Activated T-helper 17 cell treated with anti-CD3 and anti-CD28 coated beads, Interleukin-2, amount 50 U/mL, for 72 hours (primary cell): ENCODE measurements at regions not wholly inside any gene's neighbourhood (a gene's known extent, or its start where the extent isn't known, plus 50 kb on each side); places are given as distances from the start of the nearest gene placed in this dataset.
A peak's percentile ranks its signal among the peaks of the same experiment; 100 is the strongest.
"Not testable (repeated sequence)": the region's sequence is repeated elsewhere in the genome, so short reads cannot be mapped to it uniquely, and the experiment has no call there.

Source experiments
- ATAC-seq: fragments of 150-1000 bp; cut with Tn5 transposase; replicated peaks from 2 replicates; pipeline ENCODE4 v1.10.0; 2021; ENCODE audit warnings: mild to moderate bottlenecking, moderate library complexity
- H3K27ac Mint-ChIP-seq: one replicate; pipeline ENCODE4 v1.8.0; 2022; ENCODE audit warnings: mixed read lengths
- H3K27me3 Mint-ChIP-seq: one replicate; pipeline ENCODE4 v1.8.0; 2022; ENCODE audit warnings: mixed read lengths
- H3K36me3 Mint-ChIP-seq: one replicate; pipeline ENCODE4 v1.8.0; 2022; ENCODE audit warnings: low read depth, mild to moderate bottlenecking, mixed read lengths
- H3K4me1 Mint-ChIP-seq: one replicate; pipeline ENCODE4 v1.8.0; 2022; ENCODE audit warnings: mixed read lengths
- H3K4me3 Mint-ChIP-seq: one replicate; pipeline ENCODE4 v1.8.0; 2022; ENCODE audit warnings: mild to moderate bottlenecking, mixed read lengths
- H3K9me3 Mint-ChIP-seq: one replicate; pipeline ENCODE4 v1.8.0; 2022; ENCODE audit warnings: mixed read lengths

GRCh38 chr20:50446351-50447101 is 63.7 kb upstream of the PTPN1 start:
- ATAC-seq: no peak
- no peaks in the 10 kb centered on the region for H3K36me3 Mint-ChIP-seq
- H3K4me1 Mint-ChIP-seq: peaks cover 5% of the 10 kb centered on the region
- H3K4me3 Mint-ChIP-seq: no peak overlapping the region
- H3K27me3 Mint-ChIP-seq: peaks cover 27% of the 10 kb centered on the region
- H3K9me3 Mint-ChIP-seq: no peaks in the 10 kb centered on the region
- H3K27ac Mint-ChIP-seq: no peak overlapping the region

GRCh38 chr20:50447102-50447804 is 62.9 kb upstream of the PTPN1 start:
- Mint-ChIP-seq H3K4me3 (no peak overlapping the region), H3K27ac (no peak overlapping the region), H3K4me1 (peaks cover 5% of the 10 kb centered on the region), H3K9me3 (no peaks in the 10 kb centered on the region), H3K36me3 (no peaks in the 10 kb centered on the region), H3K27me3 (peaks cover 31% of the 10 kb centered on the region)
- no peak for ATAC-seq

- Mint-ChIP-seq H3K27ac (no peak overlapping the region), H3K4me1 (peaks cover 5% of the 10 kb centered on the region), H3K9me3 (no peaks in the 10 kb centered on the region), H3K36me3 (no peaks in the 10 kb centered on the region), H3K27me3 (peaks cover 31% of the 10 kb centered on the region), H3K4me3 (no peak overlapping the region)
- no peak for ATAC-seq
Measured at GRCh38 chr20:50447817-50448216, 62.4 kb upstream of the PTPN1 start.

GRCh38 chr20:50448625-50449403 is 61.4 kb upstream of the PTPN1 start:
- H3K9me3 Mint-ChIP-seq, ATAC-seq, H3K4me3 Mint-ChIP-seq, H3K27ac Mint-ChIP-seq, H3K4me1 Mint-ChIP-seq, H3K36me3 Mint-ChIP-seq: not testable (repeated sequence)
- peaks cover 34% of the 10 kb centered on the region for H3K27me3 Mint-ChIP-seq

GRCh38 chr20:50449738-50450492 is 60.3 kb upstream of the PTPN1 start:
- no peak overlapping the region for H3K4me3 Mint-ChIP-seq
- peaks cover 39% of the 10 kb centered on the region for H3K27me3 Mint-ChIP-seq
- H3K36me3 Mint-ChIP-seq: no peaks in the 10 kb centered on the region
- no peak overlapping the region for H3K27ac Mint-ChIP-seq
- no peaks in the 10 kb centered on the region for H3K9me3 Mint-ChIP-seq
- ATAC-seq: peak; percentile 80
- H3K4me1 Mint-ChIP-seq: peaks cover 5% of the 10 kb centered on the region

- Mint-ChIP-seq H3K27ac (no peak overlapping the region), H3K9me3 (no peaks in the 10 kb centered on the region), H3K4me3 (no peak overlapping the region), H3K27me3 (peaks cover 40% of the 10 kb centered on the region), H3K4me1 (peaks cover 5% of the 10 kb centered on the region), H3K36me3 (no peaks in the 10 kb centered on the region)
- ATAC-seq: no peak
Measured at GRCh38 chr20:50450493-50450826, 59.7 kb upstream of the PTPN1 start.

GRCh38 chr20:50450881-50451752 is 59.1 kb upstream of the PTPN1 start:
- ATAC-seq: peak; percentile 45
- H3K36me3 Mint-ChIP-seq: no peaks in the 10 kb centered on the region
- H3K4me3 Mint-ChIP-seq: no peak overlapping the region
- peaks cover 40% of the 10 kb centered on the region for H3K27me3 Mint-ChIP-seq
- H3K4me1 Mint-ChIP-seq: peaks cover 5% of the 10 kb centered on the region
- no peak overlapping the region for H3K27ac Mint-ChIP-seq
- H3K9me3 Mint-ChIP-seq: no peaks in the 10 kb centered on the region

- not testable (repeated sequence) for H3K4me3 Mint-ChIP-seq, H3K4me1 Mint-ChIP-seq, H3K9me3 Mint-ChIP-seq, ATAC-seq, H3K36me3 Mint-ChIP-seq, H3K27ac Mint-ChIP-seq
- H3K27me3 Mint-ChIP-seq: peaks cover 46% of the 10 kb centered on the region
Measured at GRCh38 chr20:50451792-50452425, 58.3 kb upstream of the PTPN1 start.

- no peaks in the 10 kb centered on the region for H3K9me3 Mint-ChIP-seq
- H3K4me3 Mint-ChIP-seq: no peak overlapping the region
- no peaks in the 10 kb centered on the region for H3K36me3 Mint-ChIP-seq
- H3K27ac Mint-ChIP-seq: no peak overlapping the region
- H3K27me3 Mint-ChIP-seq: peaks cover 39% of the 10 kb centered on the region
- peaks cover 5% of the 10 kb centered on the region for H3K4me1 Mint-ChIP-seq
- no peak for ATAC-seq
Measured at GRCh38 chr20:50453533-50454244, 56.5 kb upstream of the PTPN1 start.

- H3K36me3 Mint-ChIP-seq, H3K9me3 Mint-ChIP-seq, H3K4me3 Mint-ChIP-seq, H3K4me1 Mint-ChIP-seq, H3K27ac Mint-ChIP-seq, ATAC-seq: not testable (repeated sequence)
- H3K27me3 Mint-ChIP-seq: peaks cover 36% of the 10 kb centered on the region
Measured at GRCh38 chr20:50455245-50455644, 54.9 kb upstream of the PTPN1 start.

- H3K27ac Mint-ChIP-seq: no peak overlapping the region
- peaks cover 32% of the 10 kb centered on the region for H3K27me3 Mint-ChIP-seq
- no peak overlapping the region for H3K4me3 Mint-ChIP-seq
- no peaks in the 10 kb centered on the region for H3K36me3 Mint-ChIP-seq
- H3K4me1 Mint-ChIP-seq: peaks cover 2% of the 10 kb centered on the region
- no peak for ATAC-seq
- H3K9me3 Mint-ChIP-seq: no peaks in the 10 kb centered on the region
Measured at GRCh38 chr20:50455656-50456451, 54.3 kb upstream of the PTPN1 start.
